GM18951 (cell line): ENCODE measurements at regions not wholly inside any gene's neighbourhood (a gene's known extent, or its start where the extent isn't known, plus 50 kb on each side); places are given as distances from the start of the nearest gene placed in this dataset.

Source experiments
- POLR2A ChIP-seq: IDR thresholded peaks from 4 replicates; pipeline ENCODE4 v1.6.1; 2011; ENCODE audit warnings: mild to moderate bottlenecking; ENCODE audit not compliant: insufficient read length, insufficient read depth; ENCODE audit errors: extremely low read depth
- in situ Hi-C: fragments of 300-500 bp; cut with MboI; formaldehyde crosslinking; loops from one replicate; pipeline ENCODE4 v1.12.0; 2022; ENCODE audit warnings: low sequenced_read_pairs, mixed read lengths, inconsistent platforms; ENCODE audit not compliant: unreplicated experiment

DNA sequence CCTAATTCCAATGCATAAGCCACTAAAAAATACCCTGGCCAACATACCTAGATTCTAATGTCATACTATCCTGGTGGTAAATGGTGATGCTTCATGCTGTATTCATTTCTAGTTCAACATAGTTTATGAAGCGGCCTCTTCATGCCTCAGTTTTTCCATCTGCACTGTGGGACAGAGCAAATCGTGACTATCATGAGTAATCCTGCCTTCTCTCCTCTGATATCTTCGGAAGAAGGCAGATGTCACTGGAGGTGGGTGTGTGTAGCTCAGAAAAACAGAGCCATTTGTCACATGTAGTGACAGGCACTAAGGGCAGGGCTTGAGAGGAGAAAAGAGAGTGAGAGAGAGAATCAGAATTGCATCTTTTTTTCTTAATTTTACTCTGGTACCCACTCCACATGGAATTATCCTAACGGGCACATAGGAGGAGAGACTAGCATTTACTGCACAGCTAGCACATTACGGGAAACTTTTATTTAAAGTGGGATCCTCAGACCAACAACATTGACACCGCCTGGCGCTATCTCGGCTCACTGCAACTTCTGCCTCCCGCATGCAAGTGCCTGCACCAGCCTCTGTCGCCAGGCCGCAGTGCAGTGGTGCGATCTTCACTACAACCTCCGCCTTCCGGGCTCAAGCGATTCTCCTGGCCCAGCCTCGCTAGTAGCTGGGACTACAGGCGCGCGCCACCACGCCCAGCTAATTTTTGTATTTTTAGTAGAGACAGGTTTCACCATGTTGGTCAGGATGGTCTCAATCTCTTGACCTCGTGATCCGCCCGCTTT, 78.4 kb upstream of the KCNA3 start:
- in situ Hi-C loops: no loop called here
- no peak for TF ChIP-seq POLR2A

DNA sequence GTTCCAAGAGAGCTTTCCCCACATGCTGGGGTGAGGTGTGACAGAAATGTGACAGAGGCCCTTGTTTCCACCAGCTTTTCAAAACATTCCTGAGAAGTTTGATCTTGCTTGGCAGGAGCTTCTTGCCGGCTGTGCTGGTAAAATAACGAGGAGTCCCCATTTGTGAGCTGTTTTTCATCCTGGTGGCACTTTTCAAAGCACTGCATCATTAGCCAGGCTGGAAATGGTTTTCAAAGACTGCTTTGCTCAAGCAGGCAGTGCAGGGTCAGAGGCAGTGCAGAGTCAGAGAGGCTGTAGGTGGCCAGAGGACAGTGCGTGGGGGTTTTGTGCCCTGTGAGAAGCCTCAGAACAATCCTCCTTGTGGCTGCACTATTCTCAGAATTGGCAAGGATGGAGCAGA, 75.8 kb upstream of the KCNA3 start:
- TF ChIP-seq POLR2A: no peak
- in situ Hi-C loops: no loop called here

DNA sequence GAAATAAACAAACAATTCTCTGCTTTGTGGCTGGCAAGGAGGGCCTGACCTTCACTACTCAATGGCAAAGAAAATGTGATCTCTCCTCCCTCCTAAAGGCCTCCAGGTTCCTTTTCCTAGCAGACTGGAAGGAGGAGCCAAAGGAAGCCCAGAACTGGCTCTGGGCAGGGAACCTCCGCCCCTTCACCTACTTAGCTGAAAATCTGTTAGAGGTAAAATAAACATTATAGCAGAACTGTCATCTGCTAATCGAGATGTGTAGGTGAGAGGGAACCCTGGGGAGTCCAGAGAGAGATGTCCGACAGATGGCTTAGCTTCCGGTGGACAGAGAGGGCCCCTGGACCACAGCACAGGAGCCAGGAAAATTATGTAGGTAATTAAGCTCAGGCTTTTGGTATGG, 75.2 kb upstream of the KCNA3 start:
- in situ Hi-C loops: no loop called here
- no peak for TF ChIP-seq POLR2A

DNA sequence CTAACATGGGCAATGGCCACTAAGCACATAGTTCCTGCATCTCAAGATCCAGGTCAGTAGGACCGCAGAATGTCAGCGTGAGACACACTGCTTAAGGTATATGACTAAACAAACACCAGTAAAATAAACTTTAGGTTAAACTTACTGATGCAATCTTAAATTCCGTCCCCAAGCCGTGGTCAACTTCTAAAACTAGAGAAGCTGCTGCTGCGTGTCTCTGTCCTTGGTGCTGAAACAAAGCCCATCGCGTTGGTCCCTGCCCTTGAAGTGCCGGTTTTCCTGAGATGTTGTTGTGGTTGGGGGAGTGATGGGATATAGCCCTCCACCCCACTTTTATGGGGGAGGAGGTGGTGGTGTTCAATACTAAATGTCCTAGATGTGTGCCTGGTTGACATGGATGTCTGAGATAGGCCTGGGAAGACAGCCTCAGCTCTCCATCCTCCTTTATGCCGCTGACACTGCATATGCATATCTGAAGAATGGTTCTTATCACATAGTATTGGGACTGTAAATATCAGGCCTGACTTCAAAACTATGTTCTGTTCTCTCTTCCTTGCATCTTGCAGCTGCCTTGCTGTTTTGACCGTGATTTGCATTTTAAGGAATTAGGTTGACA, 72.0 kb upstream of the KCNA3 start:
- in situ Hi-C loops: no loop called here
- no peak for TF ChIP-seq POLR2A

DNA sequence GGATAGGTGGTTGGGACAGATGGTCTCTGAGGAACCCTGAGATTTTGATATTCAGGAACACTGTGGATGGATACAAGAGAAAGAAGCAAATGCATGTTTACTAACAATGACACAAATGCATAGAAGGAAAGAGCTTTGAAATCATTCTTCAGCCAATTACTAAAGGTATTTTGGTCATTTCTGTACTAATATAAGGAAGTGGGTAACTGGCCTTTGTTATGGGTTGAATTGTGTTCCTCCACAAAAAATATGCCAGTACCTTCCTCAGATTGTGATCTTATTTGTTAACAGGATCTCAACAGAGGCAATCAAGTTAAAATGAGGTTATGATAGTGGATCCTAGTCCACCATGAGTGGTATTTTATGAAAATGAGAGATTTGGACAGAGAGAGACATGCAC, 68.7 kb upstream of the KCNA3 start:
- TF ChIP-seq POLR2A: no peak
- in situ Hi-C loops: no loop called here

DNA sequence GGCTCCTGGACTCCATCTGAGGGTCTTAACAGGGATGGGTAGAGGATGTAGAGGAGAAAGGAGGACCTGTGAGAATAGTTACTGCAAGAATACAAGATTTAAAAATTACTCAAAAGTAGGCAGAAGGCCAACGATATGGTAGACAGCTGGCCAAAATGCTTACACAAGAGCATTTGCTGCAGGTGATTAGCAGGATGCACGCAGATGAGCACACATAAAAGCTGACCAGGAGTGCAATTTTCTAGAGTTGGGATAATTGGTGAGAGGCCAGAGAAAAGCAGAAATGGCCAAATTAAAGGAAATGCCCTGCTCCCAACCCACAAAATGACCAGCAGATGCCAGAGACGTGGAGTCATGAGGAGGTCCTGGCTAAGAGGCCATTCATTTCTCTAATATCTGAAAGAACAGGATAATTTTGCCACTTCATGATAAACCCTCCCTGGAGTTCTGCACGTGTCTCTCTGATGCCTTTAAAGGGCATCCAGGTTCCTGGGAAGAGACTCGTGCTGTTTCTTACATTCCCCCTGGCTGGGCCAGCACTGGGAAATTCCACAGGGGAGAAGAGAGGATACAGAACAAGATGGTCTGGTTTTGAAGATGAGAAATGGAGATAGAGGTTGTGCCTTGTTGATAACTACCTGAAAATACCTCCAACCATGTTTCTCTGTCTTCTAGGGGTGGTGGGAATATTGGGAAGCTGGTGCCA, 62.3 kb upstream of the KCNA3 start:
- in situ Hi-C loops: no loop called here
- no peak for TF ChIP-seq POLR2A

DNA sequence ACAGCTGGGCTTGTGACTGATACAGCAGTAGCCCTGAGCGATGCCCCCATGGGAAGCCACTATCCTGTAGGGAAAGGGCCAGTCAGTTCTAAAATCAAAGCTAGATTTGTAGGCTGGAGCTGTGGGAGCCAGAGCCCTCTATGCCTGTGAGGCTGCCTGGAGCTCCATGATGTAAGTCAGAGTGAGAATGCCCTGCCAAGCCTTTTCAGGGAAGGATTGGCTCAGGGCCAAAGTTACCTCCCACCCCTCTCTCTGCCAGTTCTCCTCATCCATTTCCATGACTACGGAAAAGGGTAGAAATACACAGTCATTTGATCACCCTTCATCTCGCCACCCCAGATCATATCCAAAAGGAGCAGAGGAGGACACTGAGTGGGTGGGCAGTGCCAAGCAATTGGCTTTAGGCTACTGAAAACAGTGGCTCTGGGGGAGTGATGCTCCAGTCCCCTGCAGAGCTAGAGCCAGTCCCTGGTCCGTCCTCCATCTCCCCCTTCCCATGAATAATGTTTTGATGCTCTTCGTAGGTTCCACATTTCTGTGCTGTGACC, 59.5 kb upstream of the KCNA3 start:
- in situ Hi-C loops: no loop called here

DNA sequence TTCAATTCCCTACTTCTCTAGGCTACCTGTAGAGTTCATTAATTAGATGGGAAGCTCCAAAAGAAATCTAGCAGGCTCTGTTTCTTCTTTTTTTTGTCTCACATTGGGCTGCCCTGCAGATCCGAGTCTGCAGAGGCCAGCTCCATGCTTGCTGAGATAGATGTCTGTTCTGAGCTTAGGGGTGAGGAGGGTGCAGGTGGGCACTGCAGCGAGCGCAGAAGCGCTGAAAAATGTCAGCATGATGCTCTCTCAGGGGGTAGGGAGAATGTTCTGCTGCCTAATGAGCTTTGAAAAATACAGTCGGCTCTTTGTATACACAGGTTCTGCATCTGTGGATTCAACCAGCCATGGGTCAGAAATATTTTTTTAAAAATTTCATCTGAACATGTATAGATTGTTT, 56.8 kb upstream of the KCNA3 start:
- no peak for TF ChIP-seq POLR2A
- in situ Hi-C loops: no loop called here

More for the DNA sequence above, 59.5 kb upstream of the KCNA3 start:
- TF ChIP-seq POLR2A: no peak

DNA sequence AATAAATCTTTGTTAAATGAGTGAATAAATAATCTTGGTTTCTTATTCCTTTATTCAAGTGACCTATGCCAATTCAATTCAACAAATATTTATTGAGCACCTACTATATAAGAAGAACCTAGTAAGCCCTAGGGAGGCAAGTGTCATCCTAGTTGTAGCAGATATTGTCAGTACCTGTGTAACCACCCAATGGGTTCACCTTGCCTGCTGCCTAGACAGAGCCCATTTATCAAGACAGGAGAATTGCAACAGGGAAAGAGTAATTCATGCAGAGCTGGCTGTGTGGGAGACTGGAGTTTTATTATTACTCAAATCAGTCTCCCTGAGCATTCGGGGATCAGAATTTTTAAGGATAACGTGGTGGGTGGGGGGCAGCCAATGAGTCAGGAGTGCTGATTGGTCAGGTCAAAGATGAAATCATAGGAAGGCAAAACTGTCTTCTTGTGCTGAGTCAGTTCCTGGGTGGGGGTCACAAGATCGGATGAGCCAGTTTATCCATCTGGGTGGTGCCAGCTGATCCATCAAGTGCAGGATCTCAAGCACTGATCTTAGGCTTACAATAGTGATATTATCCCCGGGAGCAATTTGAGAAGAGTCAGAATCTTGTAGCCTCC, 53.8 kb upstream of the KCNA3 start:
- TF ChIP-seq POLR2A: no peak
- in situ Hi-C loops: no loop called here

DNA sequence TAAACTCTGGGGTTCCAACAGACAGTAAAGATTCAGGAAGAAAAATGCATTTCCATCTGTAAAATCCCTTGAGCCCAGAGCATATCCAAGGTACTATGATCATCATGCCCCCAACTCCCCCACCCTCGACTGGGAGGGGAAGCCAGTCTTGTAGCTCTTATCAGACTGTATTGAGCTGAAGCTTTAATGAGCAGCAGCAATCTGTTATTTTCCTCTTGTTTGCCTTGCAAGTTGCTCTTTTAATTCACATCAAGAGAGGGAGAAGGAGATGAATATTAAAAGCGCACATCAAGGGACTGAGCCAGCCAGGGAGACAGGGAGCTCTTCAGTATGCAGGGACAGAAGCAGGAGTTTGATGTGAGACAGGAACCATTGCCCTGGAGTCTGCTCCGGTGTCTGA, 52.5 kb upstream of the KCNA3 start:
- in situ Hi-C loops: no loop called here
- no peak for TF ChIP-seq POLR2A

DNA sequence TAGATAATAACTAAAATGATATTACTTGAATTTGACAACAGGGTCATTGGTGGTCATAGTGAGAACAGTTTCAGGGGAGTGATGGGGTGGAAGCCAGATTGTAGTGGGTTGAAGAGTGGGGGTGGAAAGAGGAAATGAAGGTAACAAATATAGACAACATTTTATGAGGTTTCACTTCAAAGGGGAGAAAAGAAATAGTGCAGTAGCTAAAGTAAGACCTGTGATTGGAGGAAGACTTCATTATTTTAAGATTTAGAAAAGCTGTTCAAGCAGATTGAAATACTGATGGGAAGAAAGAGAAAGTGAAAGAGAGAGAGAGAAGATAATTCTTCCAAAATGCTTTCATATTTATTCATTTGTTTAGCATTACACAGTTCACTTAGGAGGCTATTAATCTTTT, 52.0 kb upstream of the KCNA3 start:
- TF ChIP-seq POLR2A: no peak
- in situ Hi-C loops: no loop called here
